ENCODE measurements at regions not wholly inside any gene's neighbourhood (a gene's known extent, or its start where the extent isn't known, plus 50 kb on each side); places are given as distances from the start of the nearest gene placed in this dataset.

- TF ChIP-seq JUN (IDR thresholded peaks at IDR 0.05; ENCODE audit: low read depth, low read length), result no peak
- TF ChIP-seq CTCF (IDR thresholded peaks at IDR 0.05; ENCODE audit: control extremely low read depth in 1 of 3, insufficient read depth in 1 of 3, low read depth in 1 of 3, low read length in 3 of 3), result no peak
- TF ChIP-seq HDAC6 (IDR thresholded peaks at IDR 0.05; ENCODE audit: low read depth, low read length), result no peak
- TF ChIP-seq POLR2A (IDR thresholded peaks at IDR 0.05; ENCODE audit: control extremely low read depth in 1 of 2, low read depth in 2 of 2, low read length in 2 of 2), result no peak
- no peak for TF ChIP-seq NRF1 (IDR thresholded peaks at IDR 0.05; ENCODE audit: low read depth, low read length)
- TF ChIP-seq TAF1 (IDR thresholded peaks at IDR 0.05; ENCODE audit: low read depth, low read length), result no peak
- TF ChIP-seq TBP (IDR thresholded peaks at IDR 0.05; ENCODE audit: low read depth, low read length), result no peak
Observed at GRCh38 chr9:105978826-105979225, 284.5 kb downstream of the TMEM38B start.

Data from H1 (cell line).